ENCODE measurements at regions not wholly inside any gene's neighbourhood (a gene's known extent, or its start where the extent isn't known, plus 50 kb on each side); places are given as distances from the start of the nearest gene placed in this dataset.

- TF ChIP-seq CTCF (IDR thresholded peaks at IDR 0.05) (no peak), POLR2A (IDR thresholded peaks at IDR 0.05) (no peak)
Observed at GRCh38 chr10:62696798-62697197, 107.7 kb upstream of the ADO start.

All from right lobe of liver (tissue), 4 donors.